IPS-20b (cell line): ENCODE measurements at regions not wholly inside any gene's neighbourhood (a gene's known extent, or its start where the extent isn't known, plus 50 kb on each side); places are given as distances from the start of the nearest gene placed in this dataset.
"Not testable (repeated sequence)": the region's sequence is repeated elsewhere in the genome, so short reads cannot be mapped to it uniquely, and the experiment has no call there.

Experiments
- H3K27ac ChIP-seq: one replicate; pipeline ENCODE4 v1.5.1; 2013; ENCODE audit warnings: low read length
- H3K27me3 ChIP-seq: 2 replicates; pipeline ENCODE4 v1.6.1; 2013; ENCODE audit warnings: mild to moderate bottlenecking, low read length, inconsistent platforms; ENCODE audit not compliant: insufficient read depth
- H3K36me3 ChIP-seq: 2 replicates; pipeline ENCODE4 v1.6.1; 2013; ENCODE audit warnings: low read depth, mild to moderate bottlenecking, inconsistent platforms, low read length, moderate library complexity; ENCODE audit not compliant: insufficient read depth
- H3K4me1 ChIP-seq: 2 replicates; pipeline ENCODE4 v1.6.1; 2013; ENCODE audit warnings: mild to moderate bottlenecking, control low read depth, inconsistent platforms, low read length, moderate library complexity; ENCODE audit not compliant: insufficient read depth
- H3K4me3 ChIP-seq: 2 replicates; pipeline ENCODE4 v1.5.1; 2013; ENCODE audit warnings: mild to moderate bottlenecking, low read length, inconsistent platforms
- H3K9ac ChIP-seq: 2 replicates; pipeline ENCODE4 v1.6.1; 2013; ENCODE audit warnings: low read depth, mild to moderate bottlenecking, inconsistent platforms, low read length, moderate library complexity
- H3K9me3 ChIP-seq: 2 replicates; pipeline ENCODE4 v1.6.1; 2013; ENCODE audit warnings: mild to moderate bottlenecking, low read depth, low read length, inconsistent platforms; ENCODE audit not compliant: insufficient read depth

DNA sequence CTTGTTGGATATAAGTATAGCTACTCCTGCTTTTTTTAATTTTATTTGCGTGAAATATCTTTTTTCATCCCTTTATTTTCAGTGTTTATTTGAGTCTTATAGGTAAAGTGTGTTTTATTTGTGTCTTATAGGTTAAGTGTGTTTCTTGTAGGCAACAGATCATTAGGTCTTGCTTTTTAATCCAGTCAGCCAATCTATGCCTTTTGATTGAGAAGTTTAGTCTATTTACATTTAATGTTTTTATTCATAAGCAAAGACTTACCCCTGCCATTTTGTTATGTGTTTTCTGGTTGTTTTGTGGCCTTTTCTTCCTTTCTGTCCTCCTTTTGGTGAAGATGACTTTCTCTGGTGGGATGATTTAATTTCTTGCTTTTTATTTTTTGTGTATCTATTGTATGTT, 232.0 kb downstream of the RAP2B start:
- no peaks in the 10 kb centered on the region for H3K27me3 ChIP-seq
- H3K36me3 ChIP-seq, result no peaks in the 10 kb centered on the region
- H3K4me3 ChIP-seq, result no peak overlapping the region
- peaks cover 5% of the 10 kb centered on the region; the same call in 1 of the 2 replicates for H3K4me1 ChIP-seq
- no peak overlapping the region for H3K9ac ChIP-seq
- H3K9me3 ChIP-seq, result peaks cover 3% of the 10 kb centered on the region; the same call in 1 of the 2 replicates
- H3K27ac ChIP-seq, result no peak overlapping the region

DNA sequence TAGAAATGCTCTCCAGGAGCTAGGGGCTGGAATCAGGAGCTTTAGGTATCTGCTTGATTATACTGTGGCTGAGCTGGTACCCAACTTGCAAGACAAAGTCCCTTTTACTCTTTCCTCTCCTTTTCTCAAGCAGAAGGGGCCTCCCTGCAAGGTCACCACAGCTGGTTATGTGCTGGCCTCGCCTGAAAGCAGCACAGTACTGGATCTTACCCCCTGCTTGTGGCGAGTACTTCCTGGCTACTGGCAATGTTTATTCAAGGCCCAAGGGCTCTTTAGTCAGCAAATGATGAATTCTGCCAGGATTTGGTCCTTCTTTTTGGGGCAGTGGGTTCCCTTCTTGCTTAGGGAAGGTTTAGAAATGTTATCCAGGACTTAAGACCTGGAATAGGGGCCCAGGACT, 234.6 kb downstream of the RAP2B start:
- H3K36me3 ChIP-seq, result no peaks in the 10 kb centered on the region
- no peak overlapping the region for H3K9ac ChIP-seq
- peaks cover 5% of the 10 kb centered on the region; the same call in 1 of the 2 replicates for H3K4me1 ChIP-seq
- H3K9me3 ChIP-seq, result peaks cover 3% of the 10 kb centered on the region; the same call in 1 of the 2 replicates
- no peaks in the 10 kb centered on the region for H3K27me3 ChIP-seq
- no peak overlapping the region for H3K27ac ChIP-seq
- no peak overlapping the region for H3K4me3 ChIP-seq

DNA sequence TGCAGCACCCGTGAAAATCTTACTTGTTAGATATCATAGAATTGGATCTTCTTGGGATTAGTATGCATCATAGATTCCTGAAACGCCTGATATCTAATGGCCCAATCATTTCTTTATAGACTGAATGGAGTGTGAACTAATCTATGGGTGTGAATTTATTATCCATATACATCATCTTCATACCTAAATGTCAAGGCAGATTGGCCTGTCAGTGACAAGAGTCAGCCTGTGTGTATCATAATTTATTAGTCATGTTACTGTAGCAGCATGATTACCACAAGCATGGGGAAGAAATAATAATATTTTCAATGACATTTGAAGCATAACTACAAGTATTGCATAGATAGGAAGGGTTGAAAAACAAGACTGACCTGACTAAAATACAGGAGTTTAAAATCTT, 235.8 kb downstream of the RAP2B start:
- Histone ChIP-seq H3K27ac (no peak overlapping the region), H3K4me1 (peaks cover 5% of the 10 kb centered on the region; the same call in 1 of the 2 replicates), H3K36me3 (no peaks in the 10 kb centered on the region), H3K9me3 (peaks cover 3% of the 10 kb centered on the region; the same call in 1 of the 2 replicates), H3K9ac (no peak overlapping the region), H3K27me3 (no peaks in the 10 kb centered on the region), H3K4me3 (no peak overlapping the region)

DNA sequence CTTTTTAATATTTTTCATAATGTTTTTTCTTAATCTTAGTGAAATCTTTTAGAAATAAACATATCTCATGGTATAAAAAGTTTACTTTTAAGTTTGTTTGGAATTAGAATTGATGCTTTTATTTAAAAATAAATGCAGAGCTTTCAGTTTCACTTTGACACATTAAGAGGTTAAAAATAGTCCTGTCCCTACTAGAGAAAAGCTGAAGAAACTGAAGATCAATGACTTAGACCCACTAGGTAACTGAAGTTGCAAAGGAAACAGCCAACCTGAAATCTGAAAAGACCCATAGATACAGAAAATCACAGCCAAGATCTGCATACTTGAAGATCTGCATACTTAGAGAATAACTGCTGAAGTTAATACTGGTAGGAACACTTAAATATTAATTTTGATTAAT, 237.6 kb downstream of the RAP2B start:
- Histone ChIP-seq H3K9ac (no peak overlapping the region), H3K27ac (no peak overlapping the region), H3K4me3 (no peak overlapping the region), H3K36me3 (no peaks in the 10 kb centered on the region), H3K27me3 (no peaks in the 10 kb centered on the region), H3K4me1 (peaks cover 5% of the 10 kb centered on the region; the same call in 1 of the 2 replicates), H3K9me3 (no peaks in the 10 kb centered on the region)

DNA sequence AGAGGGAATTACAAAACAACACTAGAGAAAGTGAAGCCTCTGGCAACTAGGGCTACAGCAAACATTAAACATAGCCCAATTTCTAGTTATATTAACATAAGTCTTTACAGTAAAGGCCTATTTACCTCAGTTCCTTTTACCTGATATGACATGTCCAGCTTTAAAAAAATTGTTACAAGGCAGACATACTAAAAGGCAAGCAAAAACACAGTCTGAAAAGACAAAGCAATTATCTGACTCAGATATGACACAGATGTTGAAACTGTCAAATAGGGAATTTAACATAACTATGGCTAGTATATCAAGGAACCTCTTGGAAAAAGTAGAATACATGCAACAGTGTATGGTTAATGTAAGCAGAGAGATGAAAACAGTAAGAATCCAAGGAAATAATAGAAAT, 238.6 kb downstream of the RAP2B start:
- Histone ChIP-seq H3K36me3 (no peaks in the 10 kb centered on the region), H3K9ac (no peak overlapping the region), H3K27ac (no peak overlapping the region), H3K27me3 (no peaks in the 10 kb centered on the region), H3K4me1 (peaks cover 5% of the 10 kb centered on the region; the same call in 1 of the 2 replicates), H3K9me3 (no peaks in the 10 kb centered on the region), H3K4me3 (no peak overlapping the region)

DNA sequence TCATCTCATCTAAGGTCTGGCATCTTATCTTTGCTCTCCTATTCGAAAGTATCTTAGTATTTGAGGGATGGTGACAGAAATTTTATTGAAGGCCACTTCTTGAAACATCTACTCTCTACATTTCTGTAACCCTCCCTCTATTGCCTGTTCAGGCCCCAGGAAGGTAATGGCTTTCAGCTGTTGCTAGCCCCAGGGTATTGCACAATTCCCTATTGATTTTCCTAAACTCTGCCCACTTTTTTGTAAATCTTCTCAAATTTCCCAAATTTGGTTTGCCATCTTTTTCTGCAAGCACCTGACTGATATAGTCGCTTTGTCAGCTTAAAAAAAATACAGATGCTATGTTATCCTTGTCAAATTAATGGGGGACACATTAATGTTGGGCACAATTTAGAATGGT, 242.1 kb downstream of the RAP2B start:
- Histone ChIP-seq H3K36me3 (no peaks in the 10 kb centered on the region), H3K27me3 (no peaks in the 10 kb centered on the region), H3K4me1 (peaks cover 3% of the 10 kb centered on the region; the same call in 1 of the 2 replicates), H3K27ac (no peak overlapping the region), H3K9me3 (no peaks in the 10 kb centered on the region), H3K9ac (no peak overlapping the region), H3K4me3 (no peak overlapping the region)

DNA sequence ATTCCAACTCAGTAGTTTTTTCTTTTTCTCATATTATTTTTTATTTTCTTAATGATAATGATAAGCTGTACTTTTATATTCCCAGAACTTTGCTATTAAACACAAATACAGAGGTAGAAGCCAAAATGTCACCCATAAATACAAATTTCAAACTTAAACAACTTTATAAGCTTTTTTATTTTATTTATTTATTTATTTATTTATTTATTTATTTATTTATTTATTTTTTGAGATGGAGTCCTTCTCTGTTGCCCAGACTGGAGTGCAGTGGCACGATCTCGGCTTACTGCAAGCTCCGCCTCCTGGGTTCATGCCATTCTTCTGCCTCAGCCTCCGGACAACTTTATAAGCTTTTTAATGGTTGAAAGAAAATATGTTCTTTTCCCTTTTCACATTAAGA, 243.3 kb downstream of the RAP2B start:
- H3K4me1 ChIP-seq, H3K9ac ChIP-seq, H3K4me3 ChIP-seq, H3K27me3 ChIP-seq, H3K9me3 ChIP-seq, H3K27ac ChIP-seq, H3K36me3 ChIP-seq: not testable (repeated sequence)

DNA sequence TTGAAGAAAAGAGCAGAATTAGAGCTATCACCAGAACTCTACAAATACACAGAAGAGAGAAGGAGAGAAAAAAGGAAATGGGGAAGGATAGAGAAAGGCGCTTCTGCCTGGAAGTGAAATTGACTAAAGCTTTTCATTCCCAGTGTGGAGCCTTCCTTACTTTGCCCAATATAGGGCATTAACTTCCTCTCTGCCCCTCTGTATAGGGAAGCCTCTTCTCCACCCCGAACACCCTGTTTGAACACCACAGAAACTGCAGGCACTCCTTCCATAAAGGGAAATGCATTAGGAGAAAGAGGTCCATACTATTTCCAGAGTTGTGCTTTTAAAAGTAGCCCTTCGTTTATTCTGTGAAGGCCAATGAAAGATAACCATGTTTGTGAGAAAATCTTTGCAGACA, 248.5 kb downstream of the RAP2B start:
- Histone ChIP-seq H3K36me3 (no peaks in the 10 kb centered on the region), H3K4me3 (no peak overlapping the region), H3K27me3 (no peaks in the 10 kb centered on the region), H3K9me3 (no peaks in the 10 kb centered on the region), H3K27ac (no peak overlapping the region), H3K4me1 (peaks cover 3% of the 10 kb centered on the region; the same call in 1 of the 2 replicates), H3K9ac (no peak overlapping the region)

DNA sequence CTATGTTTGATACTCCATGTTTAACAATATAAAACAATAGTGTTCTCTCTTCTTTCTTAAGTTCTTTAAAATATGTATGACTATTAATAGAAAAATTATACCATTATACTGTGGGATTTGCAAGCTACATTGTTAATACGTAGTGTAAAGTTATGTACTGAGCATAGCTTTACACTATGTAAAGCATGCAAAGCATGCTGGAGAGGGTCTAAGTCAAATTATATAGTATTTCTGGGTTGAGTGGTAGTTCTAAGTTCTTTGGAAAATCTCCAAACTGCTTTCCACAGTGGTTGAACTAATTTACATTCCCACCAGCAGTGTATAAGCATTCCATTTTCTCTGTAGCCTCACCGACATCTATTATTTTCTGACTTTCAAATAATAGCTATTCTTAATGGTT, 253.0 kb downstream of the RAP2B start:
- Histone ChIP-seq H3K4me3 (no peak overlapping the region), H3K27me3 (no peaks in the 10 kb centered on the region), H3K27ac (no peak overlapping the region), H3K9me3 (peaks cover 8% of the 10 kb centered on the region; the same call in 1 of the 2 replicates), H3K4me1 (no peaks in the 10 kb centered on the region), H3K9ac (no peak overlapping the region), H3K36me3 (no peaks in the 10 kb centered on the region)

DNA sequence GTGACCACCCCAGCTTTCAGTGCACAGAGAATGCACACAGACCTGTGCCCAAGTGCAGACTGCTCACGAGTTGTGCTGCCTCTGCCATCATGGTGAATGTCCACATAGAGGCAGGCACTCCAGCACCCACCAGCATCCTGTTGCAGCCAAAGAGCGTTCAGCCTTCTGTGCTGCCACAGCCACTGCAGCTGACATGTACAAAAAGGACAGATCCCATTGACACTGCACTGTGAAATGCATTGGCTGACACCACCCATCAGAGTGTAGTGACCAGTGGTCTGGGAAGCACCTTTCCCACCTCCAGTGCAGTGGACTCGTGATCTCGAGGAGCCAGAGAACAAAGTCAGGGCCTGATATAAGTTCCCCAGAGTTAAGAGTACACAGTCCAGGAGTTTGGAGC, 260.3 kb downstream of the RAP2B start:
- no peaks in the 10 kb centered on the region for H3K36me3 ChIP-seq
- H3K9ac ChIP-seq, result no peak overlapping the region
- no peaks in the 10 kb centered on the region for H3K4me1 ChIP-seq
- H3K27ac ChIP-seq, result no peak overlapping the region
- no peaks in the 10 kb centered on the region for H3K27me3 ChIP-seq
- no peak overlapping the region for H3K4me3 ChIP-seq
- peaks cover 22% of the 10 kb centered on the region; the same call in 1 of the 2 replicates for H3K9me3 ChIP-seq

DNA sequence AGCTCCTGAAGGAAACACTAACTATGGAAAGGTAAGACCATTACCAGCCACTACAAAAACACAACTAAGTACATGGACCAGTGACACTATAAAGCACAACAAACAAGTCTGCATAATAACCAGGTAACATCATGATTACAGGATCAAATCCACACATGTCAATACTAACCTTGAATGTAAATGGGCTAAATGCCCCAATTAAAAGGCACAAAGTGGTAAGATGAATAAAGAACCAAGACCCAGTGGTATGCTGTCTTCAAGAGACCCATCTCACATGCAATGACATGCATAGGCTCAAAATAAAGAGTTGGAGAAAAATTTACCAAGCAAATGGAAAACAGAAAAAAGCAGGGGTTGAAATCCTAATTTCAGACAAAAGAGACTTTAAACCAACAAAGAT, 261.8 kb downstream of the RAP2B start:
- H3K9ac ChIP-seq, H3K36me3 ChIP-seq, H3K27me3 ChIP-seq, H3K4me3 ChIP-seq, H3K27ac ChIP-seq, H3K4me1 ChIP-seq: not testable (repeated sequence)
- 0 out of 2 replicates have a peak, but pooled peaks cover 15% of the 10 kb centered on the region for H3K9me3 ChIP-seq

DNA sequence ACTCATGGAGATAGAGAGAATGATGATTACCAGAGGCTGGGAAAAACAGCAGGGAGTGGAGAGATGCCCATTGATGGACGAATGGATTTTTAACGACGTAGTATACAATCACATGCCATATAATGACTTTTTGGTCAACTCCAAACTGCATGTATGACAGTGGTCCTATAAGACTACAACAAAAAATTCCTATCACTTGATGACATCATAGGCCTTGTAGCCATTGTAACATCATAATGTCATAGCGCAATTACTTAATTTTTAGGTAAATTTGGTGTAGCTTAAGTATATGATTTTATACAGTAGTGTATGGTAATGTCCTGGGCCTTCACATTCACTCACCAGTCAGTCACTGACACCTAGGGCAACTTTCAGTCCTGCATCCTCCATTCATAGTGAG, 264.3 kb downstream of the RAP2B start:
- no peak overlapping the region for H3K27ac ChIP-seq

More for the DNA sequence above, 264.3 kb downstream of the RAP2B start:
- H3K9ac ChIP-seq, result no peak overlapping the region
- H3K9me3 ChIP-seq, result 0 out of 2 replicates have a peak, but pooled peaks cover 2% of the 10 kb centered on the region
- H3K27me3 ChIP-seq, result no peaks in the 10 kb centered on the region
- H3K36me3 ChIP-seq, result no peaks in the 10 kb centered on the region
- H3K4me3 ChIP-seq, result no peak overlapping the region
- no peaks in the 10 kb centered on the region for H3K4me1 ChIP-seq
